ENCODE measurements at regions not wholly inside any gene's neighbourhood (a gene's known extent, or its start where the extent isn't known, plus 50 kb on each side); places are given as distances from the start of the nearest gene placed in this dataset.

DNA sequence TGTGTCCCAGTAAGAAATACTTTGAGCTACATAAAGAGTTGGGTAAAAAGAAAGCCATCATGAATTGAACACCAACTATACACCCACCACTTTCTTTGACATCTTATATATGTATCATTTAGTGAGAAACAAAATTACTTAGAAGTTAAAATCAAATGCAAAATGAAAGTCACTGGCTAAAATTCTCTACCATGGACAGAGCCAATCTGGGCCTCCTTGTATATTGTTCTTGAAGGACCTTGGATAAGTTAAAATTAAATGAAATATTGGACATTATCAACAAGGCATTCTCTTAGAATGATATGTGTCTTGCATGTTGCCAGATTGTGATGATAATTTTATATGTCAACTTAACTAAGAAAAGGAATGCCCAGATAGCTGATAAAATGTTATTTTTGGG is 64.2 kb upstream of the CHL1 start:
- H3K27ac ChIP-seq (ENCODE audit: low read depth, low read length), result no peak overlapping the region
- intact Hi-C loops (cut with micrococcal nuclease), result no loop called here
- no peaks in the 10 kb centered on the region for H3K27me3 ChIP-seq (ENCODE audit: insufficient read depth, low read length)
- no peaks in the 10 kb centered on the region for H3K36me3 Mint-ChIP-seq
- H3K4me3 ChIP-seq (ENCODE audit: low read length in 2 of 2), result no peak overlapping the region
- H3K27ac Mint-ChIP-seq, result no peak overlapping the region
- CTCF ChIA-PET (ENCODE audit: partially characterized antibody), result no interaction called here
- DNase-seq, result no peak
- no peaks in the 10 kb centered on the region for H3K36me3 ChIP-seq (ENCODE audit: insufficient read depth, low read length)
- POLR2A ChIA-PET (ENCODE audit: partially characterized antibody), result no interaction called here
- no peaks in the 10 kb centered on the region for H3K27me3 Mint-ChIP-seq
- H3K4me1 Mint-ChIP-seq, result no peaks in the 10 kb centered on the region
- H3K4me1 ChIP-seq (ENCODE audit: insufficient read depth, low read length), result no peaks in the 10 kb centered on the region
- H3K4me3 Mint-ChIP-seq, result no peak overlapping the region
- no peaks in the 10 kb centered on the region for H3K9me3 Mint-ChIP-seq
- no peaks in the 10 kb centered on the region for H3K9me3 ChIP-seq (ENCODE audit: control insufficient read depth in 1 of 2, low read length in 2 of 2)

DNA sequence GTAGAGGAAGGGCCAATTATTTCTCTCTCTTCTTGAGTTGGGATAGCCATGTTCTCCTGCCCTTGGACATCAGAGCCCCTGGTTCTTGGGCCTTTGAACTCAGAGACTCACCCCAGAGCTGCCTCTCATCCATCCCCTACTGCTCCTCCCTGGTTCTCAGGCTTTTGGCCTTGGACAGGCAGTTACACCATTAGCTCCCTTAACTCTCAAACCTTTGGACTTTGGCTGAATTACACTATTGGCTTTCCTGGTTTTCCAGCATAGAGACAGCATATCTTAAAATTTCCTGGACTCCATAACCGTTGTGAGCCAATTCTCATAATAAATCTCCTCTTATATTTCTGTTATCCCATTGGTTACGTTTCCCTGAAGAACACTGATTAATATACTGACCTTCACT is 63.7 kb upstream of the CHL1 start:
- Histone ChIP-seq H3K4me3 (ENCODE audit: low read length in 2 of 2) (no peak overlapping the region), H3K9me3 (ENCODE audit: control insufficient read depth in 1 of 2, low read length in 2 of 2) (no peaks in the 10 kb centered on the region), H3K36me3 (ENCODE audit: insufficient read depth, low read length) (no peaks in the 10 kb centered on the region), H3K27ac (ENCODE audit: low read depth, low read length) (no peak overlapping the region), H3K27me3 (ENCODE audit: insufficient read depth, low read length) (no peaks in the 10 kb centered on the region), H3K4me1 (ENCODE audit: insufficient read depth, low read length) (no peaks in the 10 kb centered on the region)
- DNase-seq, result no peak
- Mint-ChIP-seq H3K4me1 (no peaks in the 10 kb centered on the region), H3K4me3 (no peak overlapping the region), H3K27ac (no peak overlapping the region), H3K27me3 (no peaks in the 10 kb centered on the region), H3K9me3 (no peaks in the 10 kb centered on the region), H3K36me3 (no peaks in the 10 kb centered on the region)
- CTCF ChIA-PET (ENCODE audit: partially characterized antibody), result no interaction called here
- intact Hi-C loops (cut with micrococcal nuclease), result no loop called here
- POLR2A ChIA-PET (ENCODE audit: partially characterized antibody), result no interaction called here

DNA sequence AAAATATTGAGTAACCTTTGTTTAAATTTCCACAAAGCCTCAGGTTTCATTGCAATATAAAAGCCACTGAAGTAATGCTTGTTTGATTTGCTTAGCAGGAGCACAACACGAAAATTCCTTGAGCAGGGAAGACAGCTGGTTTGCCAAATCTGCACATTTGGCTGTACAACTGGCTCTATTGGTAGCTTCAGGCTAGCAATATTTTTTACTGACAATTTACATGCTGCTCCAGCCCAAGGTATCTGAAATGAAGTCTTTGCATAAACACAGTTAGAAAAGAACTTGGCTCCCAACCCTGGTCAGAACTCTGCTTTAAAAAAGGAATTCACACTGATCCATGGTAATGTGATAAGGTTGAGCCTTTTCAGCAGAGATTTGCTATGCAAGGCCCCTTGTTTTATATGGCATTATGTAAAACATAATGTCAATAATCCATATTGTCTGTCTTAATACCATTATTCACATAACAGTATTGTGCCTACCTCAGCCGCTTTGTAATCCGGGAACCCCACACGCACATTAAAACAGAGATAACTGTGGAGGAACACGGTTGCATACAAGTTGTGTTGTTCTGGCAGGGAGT is 55.7 kb upstream of the CHL1 start:
- H3K27ac ChIP-seq (ENCODE audit: low read depth, low read length), result no peak overlapping the region
- Mint-ChIP-seq H3K4me1 (peaks cover 0 to 2% (median 0%) of the 10 kb centered on the region in 4 donors), H3K9me3 (peaks cover 0 to 4% (median 0%) of the 10 kb centered on the region in 8 donors), H3K4me3 (no peak overlapping the region), H3K27me3 (no peaks in the 10 kb centered on the region), H3K27ac (no peak overlapping the region), H3K36me3 (no peaks in the 10 kb centered on the region)
- ChIA-PET CTCF (ENCODE audit: partially characterized antibody) (no interaction called here), POLR2A (ENCODE audit: partially characterized antibody) (no interaction called here)
- DNase-seq, result no peak
- no peaks in the 10 kb centered on the region for H3K36me3 ChIP-seq (ENCODE audit: insufficient read depth, low read length)
- H3K27me3 ChIP-seq (ENCODE audit: insufficient read depth, low read length), result no peaks in the 10 kb centered on the region
- no peaks in the 10 kb centered on the region for H3K9me3 ChIP-seq (ENCODE audit: control insufficient read depth in 1 of 2, low read length in 2 of 2)
- intact Hi-C loops (cut with micrococcal nuclease), result no loop called here
- H3K4me1 ChIP-seq (ENCODE audit: insufficient read depth, low read length), result no peaks in the 10 kb centered on the region
- no peak overlapping the region for H3K4me3 ChIP-seq (ENCODE audit: low read length in 2 of 2)
